ENCODE measurements at regions not wholly inside any gene's neighbourhood (a gene's known extent, or its start where the extent isn't known, plus 50 kb on each side); places are given as distances from the start of the nearest gene placed in this dataset.
"Not testable (repeated sequence)": the region's sequence is repeated elsewhere in the genome, so short reads cannot be mapped to it uniquely, and the experiment has no call there.

- Mint-ChIP-seq H3K9me3 (ENCODE audit: unreplicated experiment) (no peaks in the 10 kb centered on the region), H3K27me3 (ENCODE audit: unreplicated experiment) (no peaks in the 10 kb centered on the region), H3K36me3 (ENCODE audit: low read depth, unreplicated experiment) (no peaks in the 10 kb centered on the region), H3K27ac (ENCODE audit: unreplicated experiment) (no peak overlapping the region), H3K4me3 (ENCODE audit: unreplicated experiment) (no peak overlapping the region), H3K4me1 (ENCODE audit: unreplicated experiment) (no peaks in the 10 kb centered on the region)
- DNase-seq (ENCODE audit: low spot score) = no peak
- no peak for TF ChIP-seq CTCF (IDR thresholded peaks at IDR 0.05; ENCODE audit: unreplicated experiment)
Measured at GRCh38 chr3:161619351-161619750, 122.7 kb downstream of the OTOL1 start.

- Mint-ChIP-seq H3K9me3 (ENCODE audit: unreplicated experiment) (no peaks in the 10 kb centered on the region), H3K36me3 (ENCODE audit: low read depth, unreplicated experiment) (no peaks in the 10 kb centered on the region), H3K4me1 (ENCODE audit: unreplicated experiment) (no peaks in the 10 kb centered on the region), H3K27ac (ENCODE audit: unreplicated experiment) (no peak overlapping the region), H3K4me3 (ENCODE audit: unreplicated experiment) (no peak overlapping the region), H3K27me3 (ENCODE audit: unreplicated experiment) (no peaks in the 10 kb centered on the region)
- DNase-seq (ENCODE audit: low spot score) = peak; percentile 26
- no peak for TF ChIP-seq CTCF (IDR thresholded peaks at IDR 0.05; ENCODE audit: unreplicated experiment)
Measured at GRCh38 chr3:161630794-161631193, 134.2 kb downstream of the OTOL1 start.

GRCh38 chr3:161631536-161631935 is 134.9 kb downstream of the OTOL1 start:
- Mint-ChIP-seq H3K4me3 (ENCODE audit: unreplicated experiment) (no peak overlapping the region), H3K36me3 (ENCODE audit: low read depth, unreplicated experiment) (no peaks in the 10 kb centered on the region), H3K27ac (ENCODE audit: unreplicated experiment) (no peak overlapping the region), H3K4me1 (ENCODE audit: unreplicated experiment) (no peaks in the 10 kb centered on the region), H3K27me3 (ENCODE audit: unreplicated experiment) (no peaks in the 10 kb centered on the region), H3K9me3 (ENCODE audit: unreplicated experiment) (no peaks in the 10 kb centered on the region)
- no peak for TF ChIP-seq CTCF (IDR thresholded peaks at IDR 0.05; ENCODE audit: unreplicated experiment)
- DNase-seq (ENCODE audit: low spot score) = no peak

GRCh38 chr3:161637559-161637958 is 141.0 kb downstream of the OTOL1 start:
- peaks cover 13% of the 10 kb centered on the region for H3K4me1 Mint-ChIP-seq (ENCODE audit: unreplicated experiment)
- H3K27me3 Mint-ChIP-seq (ENCODE audit: unreplicated experiment) = no peaks in the 10 kb centered on the region
- no peak for DNase-seq (ENCODE audit: low spot score)
- no peaks in the 10 kb centered on the region for H3K9me3 Mint-ChIP-seq (ENCODE audit: unreplicated experiment)
- no peak overlapping the region for H3K27ac Mint-ChIP-seq (ENCODE audit: unreplicated experiment)
- no peaks in the 10 kb centered on the region for H3K36me3 Mint-ChIP-seq (ENCODE audit: low read depth, unreplicated experiment)
- no peak overlapping the region for H3K4me3 Mint-ChIP-seq (ENCODE audit: unreplicated experiment)
- TF ChIP-seq CTCF (IDR thresholded peaks at IDR 0.05; ENCODE audit: unreplicated experiment) = no peak

- H3K9me3 Mint-ChIP-seq (ENCODE audit: unreplicated experiment); H3K4me3 Mint-ChIP-seq (ENCODE audit: unreplicated experiment); H3K27me3 Mint-ChIP-seq (ENCODE audit: unreplicated experiment); DNase-seq (ENCODE audit: low spot score); H3K27ac Mint-ChIP-seq (ENCODE audit: unreplicated experiment); H3K36me3 Mint-ChIP-seq (ENCODE audit: low read depth, unreplicated experiment): not testable (repeated sequence)
- H3K4me1 Mint-ChIP-seq (ENCODE audit: unreplicated experiment) = peaks cover 21% of the 10 kb centered on the region
Measured at GRCh38 chr3:161639095-161639494, 142.5 kb downstream of the OTOL1 start.

GRCh38 chr3:161640181-161640580 is 143.6 kb downstream of the OTOL1 start:
- H3K4me3 Mint-ChIP-seq (ENCODE audit: unreplicated experiment) = no peak overlapping the region
- DNase-seq (ENCODE audit: low spot score) = no peak
- peak overlapping the region; percentile 54 for H3K27ac Mint-ChIP-seq (ENCODE audit: unreplicated experiment)
- H3K9me3 Mint-ChIP-seq (ENCODE audit: unreplicated experiment) = no peaks in the 10 kb centered on the region
- H3K27me3 Mint-ChIP-seq (ENCODE audit: unreplicated experiment) = no peaks in the 10 kb centered on the region
- H3K36me3 Mint-ChIP-seq (ENCODE audit: low read depth, unreplicated experiment) = no peaks in the 10 kb centered on the region
- TF ChIP-seq CTCF (IDR thresholded peaks at IDR 0.05; ENCODE audit: unreplicated experiment) = no peak
- H3K4me1 Mint-ChIP-seq (ENCODE audit: unreplicated experiment) = peaks cover 21% of the 10 kb centered on the region
